ENCODE measurements at regions not wholly inside any gene's neighbourhood (a gene's known extent, or its start where the extent isn't known, plus 50 kb on each side); places are given as distances from the start of the nearest gene placed in this dataset.

GRCh38 chr3:177306252-177306651 is 109.0 kb upstream of the TBL1XR1 start:
- TF ChIP-seq POLR2AphosphoS5 (IDR thresholded peaks at IDR 0.05; ENCODE audit: low read depth, low read length) (no peak), POLR2A (IDR thresholded peaks at IDR 0.05; ENCODE audit: low read depth, low read length) (no peak)

All from GM12891 (cell line).